ENCODE measurements at regions not wholly inside any gene's neighbourhood (a gene's known extent, or its start where the extent isn't known, plus 50 kb on each side); places are given as distances from the start of the nearest gene placed in this dataset.

DNA sequence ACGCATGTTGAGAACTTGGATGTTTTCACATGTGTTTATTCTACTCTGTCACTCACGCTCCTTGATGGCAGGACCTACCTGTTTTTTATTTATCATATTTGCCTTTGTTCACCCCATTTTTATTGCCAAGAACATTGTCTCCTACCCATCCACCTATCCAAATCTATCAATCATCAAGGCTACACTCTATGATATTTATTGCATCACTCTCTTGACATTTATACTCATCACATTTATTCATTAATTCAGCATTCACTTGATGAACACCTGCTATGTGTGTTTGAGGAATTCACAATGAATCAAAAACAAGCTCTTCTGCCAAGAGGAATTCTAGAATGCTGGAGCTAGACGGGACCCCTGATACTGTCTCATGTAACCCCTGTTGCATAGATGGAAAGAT, 94.5 kb upstream of the ZNF469 start:
- Histone ChIP-seq H3K79me2 (ENCODE audit: insufficient read depth, low read length) (no peaks in the 10 kb centered on the region), H3K36me3 (ENCODE audit: insufficient read depth, low read length) (no peaks in the 10 kb centered on the region), H3K9me3 (ENCODE audit: low read length) (0 out of 2 replicates have a peak, but pooled peaks cover 2% of the 10 kb centered on the region), H2AFZ (ENCODE audit: low read length) (no peak overlapping the region), H3K27me3 (ENCODE audit: insufficient read depth, low read length) (peaks cover 7% of the 10 kb centered on the region; the same call in 1 of the 2 replicates), H3K9me2 (ENCODE audit: low read depth, low read length) (no peaks in the 10 kb centered on the region), H3K4me3 (ENCODE audit: low read depth, low read length, poor library complexity, severe bottlenecking) (no peak overlapping the region), H3K4me1 (ENCODE audit: insufficient read depth, low read length, severe bottlenecking) (no peaks in the 10 kb centered on the region), H3K4me2 (ENCODE audit: low read length) (no peak overlapping the region), H3K27ac (ENCODE audit: low read depth, low read length, poor library complexity, severe bottlenecking) (no peak overlapping the region), H3F3A (ENCODE audit: insufficient read depth, low read length) (no peaks in the 10 kb centered on the region), H4K20me1 (ENCODE audit: insufficient read depth, low read length) (no peaks in the 10 kb centered on the region), H3K9ac (ENCODE audit: low read length) (no peak overlapping the region)
- no peak for TF ChIP-seq EZH2 (IDR thresholded peaks at IDR 0.05; ENCODE audit: borderline replicate concordance, low read length)
- TF ChIP-seq, protein P1, sequence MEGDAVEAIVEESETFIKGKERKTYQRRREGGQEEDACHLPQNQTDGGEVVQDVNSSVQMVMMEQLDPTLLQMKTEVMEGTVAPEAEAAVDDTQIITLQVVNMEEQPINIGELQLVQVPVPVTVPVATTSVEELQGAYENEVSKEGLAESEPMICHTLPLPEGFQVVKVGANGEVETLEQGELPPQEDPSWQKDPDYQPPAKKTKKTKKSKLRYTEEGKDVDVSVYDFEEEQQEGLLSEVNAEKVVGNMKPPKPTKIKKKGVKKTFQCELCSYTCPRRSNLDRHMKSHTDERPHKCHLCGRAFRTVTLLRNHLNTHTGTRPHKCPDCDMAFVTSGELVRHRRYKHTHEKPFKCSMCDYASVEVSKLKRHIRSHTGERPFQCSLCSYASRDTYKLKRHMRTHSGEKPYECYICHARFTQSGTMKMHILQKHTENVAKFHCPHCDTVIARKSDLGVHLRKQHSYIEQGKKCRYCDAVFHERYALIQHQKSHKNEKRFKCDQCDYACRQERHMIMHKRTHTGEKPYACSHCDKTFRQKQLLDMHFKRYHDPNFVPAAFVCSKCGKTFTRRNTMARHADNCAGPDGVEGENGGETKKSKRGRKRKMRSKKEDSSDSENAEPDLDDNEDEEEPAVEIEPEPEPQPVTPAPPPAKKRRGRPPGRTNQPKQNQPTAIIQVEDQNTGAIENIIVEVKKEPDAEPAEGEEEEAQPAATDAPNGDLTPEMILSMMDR (IDR thresholded peaks at IDR 0.05; ENCODE audit: low read length) = no peak

DNA sequence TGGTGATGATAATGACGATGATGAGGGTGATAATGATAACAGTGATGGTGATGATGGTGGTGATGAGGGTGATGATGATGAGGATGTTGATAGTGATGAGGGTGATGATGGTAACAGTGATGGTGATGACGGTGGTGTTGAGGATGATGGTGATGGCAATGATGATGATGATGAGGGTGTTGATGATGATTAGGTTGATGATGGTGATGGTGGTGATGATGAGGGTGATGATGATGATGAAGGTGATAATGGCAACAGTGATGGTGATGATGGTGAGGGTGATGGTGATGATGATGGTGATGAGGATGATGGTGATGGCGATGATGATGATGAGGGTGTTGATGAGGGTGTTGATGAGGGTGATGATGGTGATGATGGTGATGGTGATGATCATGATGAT, 93.8 kb upstream of the ZNF469 start:
- Histone ChIP-seq H3K4me3 (ENCODE audit: low read depth, low read length, poor library complexity, severe bottlenecking) (no peak overlapping the region), H3K27ac (ENCODE audit: low read depth, low read length, poor library complexity, severe bottlenecking) (no peak overlapping the region), H4K20me1 (ENCODE audit: insufficient read depth, low read length) (no peaks in the 10 kb centered on the region), H3K9me2 (ENCODE audit: low read depth, low read length) (no peaks in the 10 kb centered on the region), H3K36me3 (ENCODE audit: insufficient read depth, low read length) (no peaks in the 10 kb centered on the region), H2AFZ (ENCODE audit: low read length) (no peak overlapping the region), H3K4me2 (ENCODE audit: low read length) (no peak overlapping the region), H3F3A (ENCODE audit: insufficient read depth, low read length) (no peaks in the 10 kb centered on the region), H3K27me3 (ENCODE audit: insufficient read depth, low read length) (peaks cover 8% of the 10 kb centered on the region; the same call in 1 of the 2 replicates), H3K79me2 (ENCODE audit: insufficient read depth, low read length) (no peaks in the 10 kb centered on the region), H3K4me1 (ENCODE audit: insufficient read depth, low read length, severe bottlenecking) (no peaks in the 10 kb centered on the region), H3K9ac (ENCODE audit: low read length) (no peak overlapping the region), H3K9me3 (ENCODE audit: low read length) (0 out of 2 replicates have a peak, but pooled peaks cover 2% of the 10 kb centered on the region)
- no peak for TF ChIP-seq EZH2 (IDR thresholded peaks at IDR 0.05; ENCODE audit: borderline replicate concordance, low read length)
- TF ChIP-seq, protein P1 (IDR thresholded peaks at IDR 0.05; ENCODE audit: low read length) = no peak

DNA sequence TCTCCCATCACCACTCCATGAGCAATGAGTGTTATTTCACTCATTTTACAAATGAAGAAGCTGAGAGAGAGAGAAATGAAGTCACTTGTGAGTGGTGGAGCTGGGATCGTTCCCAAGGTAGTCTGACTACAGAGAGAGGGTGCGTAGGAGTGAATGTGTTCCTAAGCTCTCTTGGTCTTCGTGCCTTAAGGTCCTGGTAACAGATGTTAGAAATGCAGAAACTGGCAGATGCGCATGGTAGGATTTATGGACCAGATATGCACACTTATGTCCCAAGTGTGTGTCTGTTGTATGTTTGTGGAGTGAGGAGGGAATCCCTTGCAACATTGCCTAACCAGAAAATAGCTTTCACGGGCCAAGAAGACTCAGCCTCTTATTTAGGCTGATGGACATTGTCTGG, 93.2 kb upstream of the ZNF469 start:
- Histone ChIP-seq H3K4me3 (ENCODE audit: low read depth, low read length, poor library complexity, severe bottlenecking) (no peak overlapping the region), H3K79me2 (ENCODE audit: insufficient read depth, low read length) (no peaks in the 10 kb centered on the region), H3K4me2 (ENCODE audit: low read length) (no peak overlapping the region), H2AFZ (ENCODE audit: low read length) (no peak overlapping the region), H3K9me2 (ENCODE audit: low read depth, low read length) (no peaks in the 10 kb centered on the region), H3K36me3 (ENCODE audit: insufficient read depth, low read length) (no peaks in the 10 kb centered on the region), H3K9ac (ENCODE audit: low read length) (no peak overlapping the region), H3F3A (ENCODE audit: insufficient read depth, low read length) (no peaks in the 10 kb centered on the region), H3K4me1 (ENCODE audit: insufficient read depth, low read length, severe bottlenecking) (no peaks in the 10 kb centered on the region), H3K27ac (ENCODE audit: low read depth, low read length, poor library complexity, severe bottlenecking) (no peak overlapping the region), H4K20me1 (ENCODE audit: insufficient read depth, low read length) (no peaks in the 10 kb centered on the region), H3K9me3 (ENCODE audit: low read length) (0 out of 2 replicates have a peak, but pooled peaks cover 2% of the 10 kb centered on the region), H3K27me3 (ENCODE audit: insufficient read depth, low read length) (peaks cover 11% of the 10 kb centered on the region; the same call in 1 of the 2 replicates)
- TF ChIP-seq, protein P1 (IDR thresholded peaks at IDR 0.05; ENCODE audit: low read length) = no peak
- no peak for TF ChIP-seq EZH2 (IDR thresholded peaks at IDR 0.05; ENCODE audit: borderline replicate concordance, low read length)

Measured in OCI-LY1 (cell line).